IPS-15b (cell line): ENCODE measurements at regions not wholly inside any gene's neighbourhood (a gene's known extent, or its start where the extent isn't known, plus 50 kb on each side); places are given as distances from the start of the nearest gene placed in this dataset.
"Not testable (repeated sequence)": the region's sequence is repeated elsewhere in the genome, so short reads cannot be mapped to it uniquely, and the experiment has no call there.

Experiments used
- H3K27me3 ChIP-seq: one replicate; pipeline ENCODE4 v1.6.1; 2013; ENCODE audit warnings: low read length; ENCODE audit not compliant: control insufficient read depth, insufficient read depth
- H3K36me3 ChIP-seq: one replicate; pipeline ENCODE4 v1.6.1; 2013; ENCODE audit warnings: low read length; ENCODE audit not compliant: control insufficient read depth, insufficient read depth
- H3K4me1 ChIP-seq: one replicate; pipeline ENCODE4 v1.6.1; 2013; ENCODE audit warnings: mild to moderate bottlenecking, low read length; ENCODE audit not compliant: control insufficient read depth, insufficient read depth
- H3K4me3 ChIP-seq: one replicate; pipeline ENCODE4 v1.5.1; 2013; ENCODE audit warnings: low read depth, low read length
- H3K9ac ChIP-seq: one replicate; pipeline ENCODE4 v1.6.1; 2013; ENCODE audit warnings: low read depth, mild to moderate bottlenecking, low read length
- H3K9me3 ChIP-seq: one replicate; pipeline ENCODE4 v1.6.1; 2013; ENCODE audit warnings: mild to moderate bottlenecking, low read length; ENCODE audit not compliant: control insufficient read depth, insufficient read depth

- Histone ChIP-seq H3K9ac (no peak overlapping the region), H3K4me3 (no peak overlapping the region), H3K9me3 (no peaks in the 10 kb centered on the region), H3K36me3 (no peaks in the 10 kb centered on the region), H3K27me3 (no peaks in the 10 kb centered on the region), H3K4me1 (no peaks in the 10 kb centered on the region)
These were observed 522.2 kb upstream of the ZNF717 start for GRCh38 chr3:76307556-76307955.

DNA sequence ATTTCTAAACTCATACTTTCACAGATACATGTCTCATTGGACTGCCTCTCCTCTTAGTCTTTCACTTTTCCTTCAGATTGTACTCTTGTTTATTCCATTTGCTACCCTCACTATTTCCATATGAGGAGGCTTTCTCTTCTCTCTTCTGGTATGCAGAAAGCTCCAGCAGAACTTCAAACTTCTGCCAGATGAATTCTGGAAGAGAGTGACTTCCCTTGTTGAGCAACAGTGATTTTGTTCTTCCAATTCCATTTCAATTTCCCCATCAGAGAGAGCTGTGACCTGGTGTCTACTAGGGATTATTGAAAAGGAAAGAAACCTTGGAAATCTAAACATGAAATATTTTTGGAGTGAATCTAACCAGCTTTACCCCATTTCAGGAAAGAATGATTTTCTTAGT is 523.2 kb upstream of the ZNF717 start:
- Histone ChIP-seq H3K4me1 (no peaks in the 10 kb centered on the region), H3K36me3 (no peaks in the 10 kb centered on the region), H3K9me3 (no peaks in the 10 kb centered on the region), H3K9ac (no peak overlapping the region), H3K27me3 (no peaks in the 10 kb centered on the region), H3K4me3 (no peak overlapping the region)

GRCh38 chr3:76310089-76310488 is 524.7 kb upstream of the ZNF717 start:
- Histone ChIP-seq H3K9ac (no peak overlapping the region), H3K9me3 (no peaks in the 10 kb centered on the region), H3K36me3 (no peaks in the 10 kb centered on the region), H3K4me1 (no peaks in the 10 kb centered on the region), H3K4me3 (no peak overlapping the region), H3K27me3 (no peaks in the 10 kb centered on the region)

GRCh38 chr3:76310667-76311066 is 525.3 kb upstream of the ZNF717 start:
- Histone ChIP-seq H3K9me3 (no peaks in the 10 kb centered on the region), H3K9ac (no peak overlapping the region), H3K36me3 (no peaks in the 10 kb centered on the region), H3K4me1 (no peaks in the 10 kb centered on the region), H3K4me3 (no peak overlapping the region), H3K27me3 (no peaks in the 10 kb centered on the region)

GRCh38 chr3:76311941-76312340 is 526.6 kb upstream of the ZNF717 start:
- Histone ChIP-seq H3K4me1 (no peaks in the 10 kb centered on the region), H3K9me3 (no peaks in the 10 kb centered on the region), H3K36me3 (no peaks in the 10 kb centered on the region), H3K27me3 (no peaks in the 10 kb centered on the region), H3K9ac (no peak overlapping the region), H3K4me3 (no peak overlapping the region)

GRCh38 chr3:76315906-76316305 is 530.6 kb upstream of the ZNF717 start:
- not testable (repeated sequence) for H3K4me3 ChIP-seq, H3K4me1 ChIP-seq, H3K9me3 ChIP-seq, H3K36me3 ChIP-seq, H3K27me3 ChIP-seq, H3K9ac ChIP-seq

GRCh38 chr3:76321614-76322013 is 536.3 kb upstream of the ZNF717 start:
- H3K36me3 ChIP-seq = no peaks in the 10 kb centered on the region
- no peaks in the 10 kb centered on the region for H3K4me1 ChIP-seq
- H3K4me3 ChIP-seq = no peak overlapping the region
- H3K9ac ChIP-seq = no peak overlapping the region
- no peaks in the 10 kb centered on the region for H3K9me3 ChIP-seq
- H3K27me3 ChIP-seq = no peaks in the 10 kb centered on the region

DNA sequence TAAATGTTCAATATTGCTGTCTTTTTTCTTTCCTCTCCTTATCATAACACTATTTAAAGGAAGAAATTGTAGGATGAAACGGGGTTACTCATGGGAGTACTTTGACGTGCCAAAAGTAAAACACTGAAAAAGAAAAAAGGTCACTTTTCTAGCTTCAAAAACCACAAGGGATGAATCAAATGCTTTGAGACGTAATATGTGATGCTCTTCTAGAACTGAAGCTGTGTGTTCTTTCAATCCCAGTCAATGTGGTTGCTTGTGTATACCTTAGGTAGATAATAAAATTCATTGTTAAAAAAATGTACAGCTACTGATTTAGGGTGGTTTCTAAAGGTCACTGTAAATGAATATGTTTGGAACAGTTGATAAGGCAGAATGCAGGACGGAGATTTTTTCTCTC is 538.8 kb upstream of the ZNF717 start:
- no peaks in the 10 kb centered on the region for H3K4me1 ChIP-seq
- no peaks in the 10 kb centered on the region for H3K9me3 ChIP-seq
- no peaks in the 10 kb centered on the region for H3K27me3 ChIP-seq
- H3K9ac ChIP-seq = no peak overlapping the region
- no peak overlapping the region for H3K4me3 ChIP-seq
- no peaks in the 10 kb centered on the region for H3K36me3 ChIP-seq

DNA sequence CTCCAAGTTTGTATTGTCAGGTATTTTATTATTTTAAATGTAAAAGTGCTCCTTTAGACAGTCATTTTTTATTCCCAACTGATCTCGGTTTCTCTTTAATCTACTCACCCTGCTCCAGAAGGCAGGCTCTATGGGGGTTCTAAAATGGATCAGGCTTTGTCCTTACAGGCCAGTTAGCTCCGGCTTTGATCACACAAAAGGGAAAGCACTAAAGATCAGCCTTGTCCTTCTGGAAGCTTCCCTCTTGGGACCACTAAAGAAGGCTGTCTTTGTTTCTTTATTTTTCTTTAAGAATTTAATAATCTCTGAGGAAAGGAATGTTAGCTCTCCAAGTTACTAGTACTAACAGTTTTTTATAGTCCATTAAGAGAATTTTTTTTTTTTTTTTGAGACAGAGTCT is 560.5 kb upstream of the ZNF717 start:
- Histone ChIP-seq H3K36me3 (no peaks in the 10 kb centered on the region), H3K27me3 (no peaks in the 10 kb centered on the region), H3K4me3 (no peak overlapping the region), H3K4me1 (no peaks in the 10 kb centered on the region), H3K9ac (no peak overlapping the region), H3K9me3 (no peaks in the 10 kb centered on the region)

DNA sequence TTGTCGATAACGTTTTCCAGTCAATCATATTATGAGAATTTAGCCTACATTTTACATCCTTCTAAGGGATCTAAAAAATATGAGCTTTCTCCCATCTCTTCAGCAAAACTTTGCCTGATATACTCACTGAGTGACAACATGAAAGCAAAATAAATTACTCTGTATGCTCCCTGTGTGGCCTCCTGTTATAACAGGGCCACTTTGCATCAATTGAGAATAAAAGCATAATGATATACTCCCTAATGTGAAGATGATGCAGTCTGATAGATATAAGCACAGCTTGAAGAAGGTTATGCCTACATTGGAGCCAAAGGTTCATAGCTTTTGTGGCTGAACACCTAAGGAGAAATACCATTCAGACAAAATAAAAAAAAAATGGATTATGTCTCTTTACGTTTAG is 561.3 kb upstream of the ZNF717 start:
- H3K9ac ChIP-seq = no peak overlapping the region
- H3K36me3 ChIP-seq = no peaks in the 10 kb centered on the region
- H3K4me1 ChIP-seq = no peaks in the 10 kb centered on the region
- H3K9me3 ChIP-seq = no peaks in the 10 kb centered on the region
- H3K27me3 ChIP-seq = no peaks in the 10 kb centered on the region
- H3K4me3 ChIP-seq = no peak overlapping the region

- Histone ChIP-seq H3K27me3 (no peaks in the 10 kb centered on the region), H3K9ac (no peak overlapping the region), H3K4me1 (peaks cover 16% of the 10 kb centered on the region), H3K4me3 (no peak overlapping the region), H3K9me3 (no peaks in the 10 kb centered on the region), H3K36me3 (no peaks in the 10 kb centered on the region)
These were observed 564.5 kb upstream of the ZNF717 start for GRCh38 chr3:76349715-76350480.

DNA sequence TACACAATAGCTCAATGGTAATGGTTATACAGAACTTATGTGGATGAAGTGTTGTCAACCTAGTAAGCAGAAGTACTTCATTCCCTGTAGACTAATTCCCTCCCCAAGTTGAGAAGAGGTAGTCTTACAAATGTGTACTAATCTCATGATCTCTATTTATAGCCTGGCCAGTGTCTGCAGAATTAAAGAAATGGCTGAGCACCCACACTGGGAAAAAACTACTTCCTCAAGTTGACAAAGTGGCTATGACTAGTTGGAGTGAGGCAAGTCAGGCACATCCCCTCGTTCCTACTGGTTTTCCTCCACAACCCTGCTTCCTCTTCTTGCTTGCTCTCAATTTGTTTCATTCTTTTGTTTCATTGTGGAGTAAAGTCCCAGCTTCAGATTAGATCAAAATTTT is 566.7 kb upstream of the ZNF717 start:
- no peaks in the 10 kb centered on the region for H3K36me3 ChIP-seq
- H3K4me3 ChIP-seq = no peak overlapping the region
- no peak overlapping the region for H3K9ac ChIP-seq
- no peaks in the 10 kb centered on the region for H3K9me3 ChIP-seq
- no peaks in the 10 kb centered on the region for H3K27me3 ChIP-seq
- H3K4me1 ChIP-seq = peaks cover 16% of the 10 kb centered on the region
